COR-L47 (cell line): ENCODE measurements at regions not wholly inside any gene's neighbourhood (a gene's known extent, or its start where the extent isn't known, plus 50 kb on each side); places are given as distances from the start of the nearest gene placed in this dataset.
"Not testable (repeated sequence)": the region's sequence is repeated elsewhere in the genome, so short reads cannot be mapped to it uniquely, and the experiment has no call there.

ENCODE experiments used
- DNase-seq: peaks from one replicate; lab custom pipeline; 2025; lab: John Stamatoyannopoulos, UW

DNA sequence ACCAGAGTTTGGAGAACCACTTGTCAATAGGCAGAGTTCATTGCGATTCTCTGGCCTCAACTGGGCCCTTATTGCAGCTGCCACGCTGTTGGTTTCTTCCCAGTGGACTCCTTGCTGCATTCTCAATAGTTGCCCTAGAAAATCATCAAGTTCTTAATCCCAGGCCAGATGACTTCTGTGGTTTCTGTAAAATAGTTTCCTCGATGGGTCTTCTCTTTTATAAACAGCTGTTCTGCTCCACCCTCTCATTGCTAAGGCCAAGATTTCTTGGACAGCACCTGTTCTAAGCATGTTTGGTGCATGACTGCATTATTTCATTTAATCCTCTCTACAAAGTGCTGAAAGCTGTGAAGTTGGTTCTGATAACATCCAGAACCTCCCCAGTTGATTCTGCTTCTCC, 131.0 kb downstream of the BCL2L11 start:
- no peak for DNase-seq

DNA sequence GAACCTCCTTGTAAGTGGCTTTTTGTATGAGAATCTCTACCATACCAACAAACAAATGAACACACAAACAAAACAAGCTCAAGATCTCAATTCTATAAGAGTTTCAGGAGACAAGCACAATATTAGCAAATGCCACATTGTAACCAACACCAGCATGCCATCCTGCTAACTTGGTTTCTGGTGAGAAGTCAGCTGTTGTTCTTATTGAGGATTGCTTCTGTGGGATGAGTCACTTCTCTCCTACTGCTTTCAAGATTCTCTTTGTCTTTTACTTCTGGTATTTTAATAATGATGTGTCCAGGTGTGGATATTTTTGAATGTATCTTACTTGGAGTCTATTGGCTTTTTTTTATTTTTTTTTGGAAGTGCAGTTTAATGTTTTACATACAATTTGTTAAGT, 131.7 kb downstream of the BCL2L11 start:
- no peak for DNase-seq

DNA sequence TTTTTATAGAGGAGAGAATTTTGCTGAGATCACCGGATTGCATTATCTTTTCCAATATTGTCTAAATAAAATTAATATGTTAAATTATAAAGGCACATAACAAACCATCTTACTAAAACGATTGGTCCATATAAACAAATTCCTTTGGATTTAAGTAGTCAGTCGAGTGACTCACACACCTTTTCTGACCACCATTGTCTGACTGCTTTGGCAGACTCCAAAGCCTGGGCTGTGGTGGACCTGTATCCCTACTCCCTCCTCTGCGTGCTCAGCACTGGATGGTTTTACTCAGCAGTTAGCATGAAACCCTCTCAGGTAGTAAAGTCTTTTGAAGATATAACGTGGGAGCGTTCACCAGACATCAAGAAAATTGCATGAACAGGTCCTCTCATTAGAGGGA, 134.2 kb downstream of the BCL2L11 start:
- DNase-seq, result not testable (repeated sequence)

DNA sequence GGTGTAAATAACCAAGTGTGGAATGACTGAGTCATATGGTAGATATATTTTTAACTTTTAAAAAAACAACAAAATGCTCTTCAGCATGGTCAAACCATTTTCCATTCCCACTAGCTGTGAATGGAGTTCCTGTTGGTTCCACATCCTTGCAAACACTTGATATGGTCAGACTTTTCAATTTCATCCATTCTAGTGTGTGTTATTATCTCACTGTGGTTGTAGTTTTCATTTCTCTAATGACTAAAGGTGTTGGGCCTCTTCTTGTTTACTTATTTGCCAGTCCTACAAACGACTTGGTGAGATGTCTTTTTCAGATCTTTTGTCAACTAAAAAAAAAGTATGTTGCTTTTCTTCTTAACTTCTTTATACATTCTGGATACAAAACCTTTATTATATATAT, 135.9 kb downstream of the BCL2L11 start:
- not testable (repeated sequence) for DNase-seq

DNA sequence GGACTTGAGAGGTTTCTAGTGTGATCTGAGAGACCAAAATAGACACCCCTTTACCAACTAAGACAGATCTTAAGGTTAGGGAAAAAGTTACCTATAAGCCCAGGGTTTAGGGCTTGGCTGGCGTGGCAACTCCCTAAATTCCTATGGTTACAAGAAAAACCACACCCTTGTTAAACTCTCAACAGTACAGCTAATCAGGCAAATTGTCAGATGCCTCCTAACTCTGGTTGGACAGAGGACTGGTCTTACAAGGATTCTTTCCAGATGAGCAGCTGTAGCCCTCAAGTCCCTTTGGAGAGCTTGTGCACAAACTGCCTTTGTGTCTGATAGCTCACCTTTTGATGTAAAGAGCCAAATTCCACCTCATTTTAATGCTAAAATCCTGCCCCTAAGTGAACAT, 136.9 kb downstream of the BCL2L11 start:
- not testable (repeated sequence) for DNase-seq

DNA sequence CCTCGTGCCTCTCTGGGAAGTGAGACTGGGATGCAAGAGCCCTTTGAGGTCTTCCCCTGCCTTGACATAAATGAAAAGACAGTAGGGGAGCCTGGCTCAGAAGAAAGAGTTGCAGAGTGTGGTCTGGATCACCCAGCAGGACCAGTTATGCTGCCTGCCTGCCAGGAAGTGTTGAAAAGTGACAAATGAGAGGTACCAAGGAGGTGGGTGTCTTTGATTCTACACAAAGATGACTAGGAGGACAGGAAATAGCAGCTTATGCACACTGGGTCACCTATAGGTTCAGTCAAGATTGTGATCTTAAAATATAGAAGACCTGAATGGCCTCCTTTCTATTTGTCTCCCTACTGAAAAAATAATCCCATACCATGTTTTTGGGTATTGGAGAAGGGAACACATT, 137.6 kb downstream of the BCL2L11 start:
- not testable (repeated sequence) for DNase-seq

DNA sequence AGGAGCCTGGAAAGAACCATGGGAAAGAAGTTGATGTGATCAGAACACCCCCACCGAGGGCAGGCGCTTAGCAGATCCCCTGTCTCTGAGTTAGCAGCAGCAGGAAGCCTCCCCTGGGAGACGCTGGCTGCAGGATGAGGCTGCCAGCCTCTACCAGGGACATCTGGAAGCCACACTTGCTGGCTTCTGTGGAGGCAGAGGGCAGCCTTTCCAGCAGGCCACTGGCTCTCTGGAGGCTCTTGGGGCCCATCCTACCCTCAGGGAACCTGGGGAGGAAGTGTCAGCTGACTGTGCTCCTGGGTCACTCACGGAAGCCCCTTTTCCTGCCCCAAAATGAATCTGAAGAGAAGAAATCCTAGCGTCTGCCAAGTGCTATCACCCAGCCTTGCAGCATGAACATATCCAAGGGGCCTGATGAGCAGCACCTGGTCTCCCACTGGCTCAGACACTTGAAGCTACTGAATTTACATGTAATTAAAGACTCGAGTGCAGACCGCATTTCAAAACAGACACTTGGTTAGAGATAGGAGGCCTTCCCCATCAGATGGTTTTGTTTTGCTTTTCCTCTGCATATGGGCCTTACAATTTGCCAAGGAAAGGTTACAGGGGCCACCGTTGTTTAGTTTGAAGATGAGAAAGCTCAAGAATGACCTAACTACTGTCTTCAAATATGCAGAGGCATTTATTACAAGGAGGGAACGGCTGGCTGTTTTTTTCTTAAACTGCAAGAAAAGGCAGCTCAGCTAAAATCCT, 142.1 kb downstream of the BCL2L11 start:
- not testable (repeated sequence) for DNase-seq

DNA sequence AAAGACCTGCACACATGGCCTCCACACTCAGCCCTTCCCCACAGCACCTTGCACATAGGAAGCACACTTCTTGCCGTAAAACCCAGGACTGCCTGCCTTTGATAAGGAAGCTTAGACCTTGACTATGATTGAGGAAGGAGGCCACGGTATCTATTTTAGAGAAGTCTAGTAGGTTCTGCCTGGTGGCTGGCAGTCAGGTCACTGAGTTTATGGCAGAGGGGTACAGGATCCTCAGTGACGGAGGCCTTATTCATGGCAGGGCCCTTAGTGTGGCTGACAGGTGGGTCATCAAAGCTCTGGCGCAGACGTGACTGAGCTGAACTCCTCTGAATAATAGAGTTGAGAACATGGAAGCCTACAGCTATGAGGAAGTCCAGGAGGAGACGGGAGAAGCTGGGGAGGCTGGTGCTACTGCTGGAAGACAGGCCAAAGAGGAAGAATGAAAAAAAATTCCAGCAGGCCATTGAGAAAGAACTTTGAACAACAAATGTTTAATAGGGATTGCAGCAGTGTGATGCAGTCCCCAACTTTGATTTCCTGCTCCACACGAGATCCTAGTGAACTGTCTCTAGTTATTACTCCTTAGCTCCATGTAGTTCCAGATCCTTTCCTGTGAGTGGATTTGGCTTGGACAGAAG, 142.8 kb downstream of the BCL2L11 start:
- DNase-seq, result not testable (repeated sequence)

DNA sequence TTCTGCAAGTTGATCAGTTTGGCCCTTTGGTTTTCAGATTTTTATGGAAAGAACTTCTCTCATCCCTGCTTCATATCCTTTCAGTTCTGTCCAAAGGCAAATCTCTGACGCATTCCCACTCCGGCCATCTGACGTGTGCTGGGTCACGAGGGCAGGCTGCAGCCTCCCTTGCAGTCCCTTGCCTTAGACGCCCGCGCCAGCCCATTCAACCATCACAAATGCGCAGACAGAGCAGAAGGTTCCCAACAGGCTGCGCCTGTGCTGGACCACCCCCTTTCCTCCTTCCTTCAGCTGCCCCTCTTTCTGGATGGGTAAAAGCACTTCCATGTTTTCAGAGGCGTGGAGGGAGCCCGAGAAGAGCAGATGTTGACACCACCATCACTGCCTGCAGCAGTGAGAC, 144.2 kb downstream of the BCL2L11 start:
- not testable (repeated sequence) for DNase-seq

DNA sequence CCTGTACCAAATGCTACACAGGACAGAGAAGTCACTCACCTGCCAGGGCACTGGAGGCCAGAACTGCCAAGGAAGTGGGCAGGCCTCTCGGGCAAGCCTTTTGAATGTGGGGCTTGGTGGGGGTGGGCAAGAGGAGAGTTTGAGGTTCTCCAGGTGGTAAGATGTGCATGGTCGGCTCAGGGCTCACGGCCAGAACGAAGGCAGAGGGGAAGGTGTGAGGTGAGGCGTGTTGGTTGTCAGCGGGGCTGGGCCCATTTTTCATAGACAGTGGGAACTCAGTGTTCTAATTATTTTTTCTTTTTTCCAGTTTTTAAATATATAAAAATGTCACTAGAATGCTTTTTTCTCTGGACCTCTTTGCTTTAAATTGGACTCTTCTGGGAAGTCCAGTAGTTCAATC, 145.8 kb downstream of the BCL2L11 start:
- DNase-seq, result not testable (repeated sequence)

DNA sequence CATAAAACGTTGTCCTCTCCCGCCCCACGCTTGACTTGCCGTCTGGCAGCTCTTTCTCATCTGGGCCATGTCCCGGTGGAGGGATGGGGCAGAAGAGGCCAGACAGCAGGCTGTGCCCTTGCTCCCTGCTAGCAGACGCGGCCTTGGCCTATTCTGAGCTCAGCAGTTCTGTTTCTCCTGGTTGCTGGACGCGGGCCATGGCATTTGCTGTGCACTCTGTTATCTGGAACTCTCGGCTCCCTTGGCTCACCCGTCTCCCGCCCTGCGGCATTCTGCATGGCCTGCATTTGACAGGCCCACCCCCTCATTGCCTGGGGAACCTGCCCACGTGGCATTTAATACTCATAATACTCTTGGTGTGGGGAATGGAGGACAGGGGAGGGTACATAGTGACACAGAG, 146.3 kb downstream of the BCL2L11 start:
- DNase-seq, result not testable (repeated sequence)

DNA sequence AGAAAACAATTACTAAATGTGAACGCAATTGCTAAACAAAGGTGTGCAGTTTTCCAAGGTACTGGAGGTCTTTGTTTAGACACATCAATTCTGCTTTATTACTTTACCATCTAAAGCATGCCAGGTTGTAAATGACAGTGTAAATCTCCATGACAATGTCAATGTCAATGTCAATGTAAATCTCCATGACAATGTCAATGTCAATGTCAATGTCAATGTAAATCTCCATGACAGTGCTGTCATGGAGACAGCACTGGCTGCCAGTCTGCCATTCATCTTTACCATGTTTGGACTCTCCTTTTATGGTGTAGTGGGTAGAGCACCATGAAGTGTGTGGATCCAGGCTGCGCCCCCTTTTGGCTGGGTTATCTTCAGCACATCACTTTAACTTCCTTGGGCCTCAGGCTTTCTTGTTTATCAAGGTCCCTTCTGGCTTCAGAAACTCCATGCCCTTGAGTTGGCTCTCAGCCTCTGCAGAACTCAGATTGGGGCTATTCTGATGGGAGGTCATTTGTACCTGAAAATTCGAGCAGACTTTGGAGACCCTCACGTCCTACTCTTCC, 149.1 kb downstream of the BCL2L11 start:
- not testable (repeated sequence) for DNase-seq

DNA sequence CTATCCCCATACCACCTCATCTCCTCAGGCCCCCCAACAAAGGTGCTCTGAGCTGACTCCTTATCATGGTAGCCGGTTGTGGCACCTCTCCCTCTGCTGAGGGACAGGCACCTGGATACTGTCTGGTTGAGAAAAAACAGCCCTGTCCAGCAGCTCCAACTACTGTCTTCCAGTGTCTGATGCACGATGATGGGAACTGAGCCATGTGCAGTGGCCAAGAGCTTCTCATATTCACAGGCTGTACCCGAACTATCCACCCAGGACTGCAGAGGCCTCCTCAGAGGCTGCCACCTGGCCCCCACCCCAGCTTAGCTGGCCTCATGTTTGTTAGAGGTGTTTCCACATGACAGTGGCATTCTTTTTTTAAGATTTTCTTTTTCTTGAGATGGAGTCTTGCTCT, 149.9 kb downstream of the BCL2L11 start:
- DNase-seq, result not testable (repeated sequence)

DNA sequence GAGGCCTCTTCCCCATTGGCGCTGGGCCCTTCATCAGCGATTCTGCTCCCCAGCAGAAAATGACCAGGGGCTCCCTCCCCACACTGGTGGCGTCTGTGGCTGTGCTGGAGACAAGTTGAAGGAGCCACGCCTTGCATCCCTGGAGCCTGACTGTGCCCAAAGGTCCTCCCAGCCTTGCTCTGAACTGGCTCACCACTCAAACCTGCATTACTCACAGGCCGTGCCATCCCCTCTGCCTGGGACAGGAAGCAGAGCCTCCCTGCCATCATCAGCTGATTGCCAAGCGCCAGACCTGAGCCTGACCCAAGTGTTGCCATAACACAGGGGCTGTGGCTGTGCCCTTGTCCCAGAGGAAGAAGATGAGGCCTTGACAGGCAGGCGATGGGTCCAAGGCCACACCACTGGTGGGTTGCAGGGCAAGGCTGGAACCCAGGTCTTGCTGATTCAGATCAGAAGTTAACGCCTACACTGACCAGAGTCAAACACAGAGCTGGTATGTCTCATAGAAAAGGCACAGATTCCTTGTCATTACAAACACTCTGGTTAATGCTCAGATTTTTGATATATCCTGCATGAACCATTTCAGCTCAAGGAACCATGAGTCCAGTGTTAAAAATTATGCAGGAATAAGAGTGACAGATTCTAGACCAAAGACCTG, 151.1 kb downstream of the BCL2L11 start:
- DNase-seq, result not testable (repeated sequence)

DNA sequence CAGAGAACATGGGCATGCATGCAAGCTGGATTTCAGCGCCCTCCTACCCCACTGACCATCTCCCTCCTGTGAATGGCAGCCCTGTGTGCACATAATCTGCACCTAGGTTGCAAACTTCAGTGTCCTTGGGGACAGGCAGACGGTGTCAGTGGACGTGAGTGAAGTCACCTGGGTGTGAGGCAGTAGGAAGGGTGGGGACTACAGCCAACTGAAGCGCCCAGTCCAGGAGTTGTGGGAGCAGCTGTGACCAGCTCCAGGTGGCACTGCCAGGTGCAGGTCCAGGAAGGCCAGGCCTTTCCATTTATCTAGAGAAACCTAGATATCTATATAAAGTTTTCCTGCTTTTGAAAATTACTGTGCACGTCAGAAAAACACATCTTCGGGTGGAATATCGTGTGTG, 152.3 kb downstream of the BCL2L11 start:
- not testable (repeated sequence) for DNase-seq

DNA sequence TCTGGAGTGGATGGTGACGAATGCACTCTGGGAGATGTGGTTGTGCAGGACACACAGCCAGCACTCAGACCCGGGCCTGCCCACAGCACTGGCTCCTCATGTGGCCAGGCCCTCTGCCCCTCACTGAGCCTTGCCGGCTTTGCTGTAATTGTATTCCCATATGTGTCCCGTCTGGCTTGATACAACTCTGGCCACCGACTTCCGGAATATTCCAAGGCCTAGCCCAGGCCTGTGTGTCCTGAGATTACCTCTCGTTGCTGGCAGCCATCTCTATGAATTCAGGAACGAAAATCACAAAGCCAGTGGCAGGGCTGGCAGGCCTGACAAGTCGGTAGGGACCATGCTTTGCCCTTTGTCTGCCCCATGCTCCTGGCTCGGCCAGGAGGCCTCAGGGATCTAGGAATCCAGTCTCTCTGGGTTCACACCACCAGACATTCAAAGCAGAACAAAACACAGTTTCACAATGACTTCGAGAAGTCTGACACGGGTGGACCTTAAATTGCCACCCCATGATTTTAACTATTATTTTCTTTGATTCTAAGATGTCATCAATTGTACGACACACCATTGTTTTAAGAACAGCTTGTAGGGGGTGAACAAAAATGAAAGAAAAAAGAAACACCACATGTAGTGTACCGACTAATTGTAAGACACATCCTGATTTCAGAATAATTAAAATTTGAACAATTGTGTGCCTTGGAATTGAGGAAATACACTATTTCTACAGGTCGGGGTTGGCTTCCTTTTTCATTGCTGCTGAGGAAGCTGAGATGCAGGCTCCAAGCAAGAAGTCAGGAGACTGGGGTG, 154.5 kb downstream of the BCL2L11 start:
- not testable (repeated sequence) for DNase-seq

DNA sequence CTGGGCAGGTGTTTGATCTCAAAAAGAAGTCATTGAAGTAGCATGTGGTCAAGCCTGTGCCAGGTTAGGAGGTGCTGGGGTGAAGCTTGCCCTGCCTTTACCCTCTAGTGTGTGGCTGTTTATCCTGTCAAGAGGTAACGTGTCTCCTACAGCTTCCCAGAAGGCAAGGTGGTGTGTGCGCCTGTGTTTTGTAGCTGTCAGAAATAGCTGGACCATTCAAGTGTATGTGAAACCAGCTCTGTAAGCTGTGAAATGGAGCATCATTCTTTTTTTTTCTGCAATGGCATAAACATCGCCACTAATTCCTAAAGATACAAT, 155.1 kb downstream of the BCL2L11 start:
- not testable (repeated sequence) for DNase-seq

DNA sequence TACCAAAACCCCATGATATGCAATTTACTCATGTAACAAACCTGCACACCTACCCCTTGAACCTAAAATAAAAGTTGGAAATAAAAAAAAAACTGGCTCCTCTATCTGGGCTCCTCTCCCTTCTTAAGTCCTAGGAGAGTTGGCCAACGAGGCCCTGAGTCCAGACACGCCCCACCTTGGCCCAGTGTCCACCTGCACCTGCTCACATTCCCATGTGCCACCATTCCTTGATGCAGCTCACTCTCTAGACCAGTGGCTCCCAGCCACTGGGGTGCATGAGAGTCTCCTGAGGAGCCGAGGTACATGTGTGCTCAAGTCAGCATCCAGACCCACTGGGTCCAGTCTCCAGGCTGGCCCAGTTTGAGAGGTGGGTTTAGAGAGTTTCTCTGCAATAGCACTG, 157.4 kb downstream of the BCL2L11 start:
- not testable (repeated sequence) for DNase-seq

DNA sequence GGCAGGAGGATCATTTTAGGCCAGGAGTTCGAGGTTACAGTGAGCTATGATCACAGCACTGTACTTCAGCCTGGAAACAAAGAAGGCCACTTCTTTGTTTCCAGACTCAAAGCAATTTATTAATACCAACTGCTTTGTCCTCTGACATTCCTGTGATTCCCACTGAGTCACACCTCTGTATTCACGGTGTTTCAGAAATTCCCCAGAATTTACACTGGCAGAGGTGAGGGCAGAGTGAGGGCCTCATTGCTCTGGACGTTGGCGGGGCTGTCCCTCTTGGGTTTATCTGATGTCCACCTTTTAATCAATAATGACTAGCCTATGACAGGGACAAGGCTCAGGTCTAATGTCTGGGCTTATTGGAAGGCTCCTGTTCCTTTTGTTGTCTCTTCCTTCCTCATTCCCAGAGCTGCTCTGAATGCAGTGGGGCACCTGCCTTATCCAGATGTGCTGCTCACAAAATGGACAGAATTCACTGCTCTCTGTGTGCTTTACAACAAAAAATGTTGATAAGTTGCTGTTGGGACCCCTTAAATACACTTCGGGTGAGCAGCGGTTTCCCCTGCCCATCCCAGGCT, 160.1 kb downstream of the BCL2L11 start:
- not testable (repeated sequence) for DNase-seq

DNA sequence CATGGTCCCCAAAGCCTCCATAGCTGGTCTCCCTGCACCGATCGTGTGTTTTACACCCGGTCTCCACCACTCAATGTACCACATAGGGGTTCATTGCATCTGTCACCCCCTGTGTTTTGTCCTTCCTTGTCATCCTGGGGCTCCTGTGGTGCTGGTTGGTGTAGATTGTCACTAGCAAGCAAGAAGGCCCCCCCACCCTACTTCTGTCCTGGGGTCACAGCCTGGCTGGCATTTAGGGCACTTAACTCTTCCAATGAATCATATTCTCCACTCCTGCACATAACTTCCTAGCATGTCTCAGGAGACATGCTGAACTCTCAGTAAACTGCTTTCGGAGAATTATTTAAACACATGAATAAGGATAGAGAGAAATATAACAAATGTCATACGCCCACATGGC, 161.4 kb downstream of the BCL2L11 start:
- DNase-seq, result not testable (repeated sequence)
